ENCODE measurements at regions not wholly inside any gene's neighbourhood (a gene's known extent, or its start where the extent isn't known, plus 50 kb on each side); places are given as distances from the start of the nearest gene placed in this dataset.

DNA sequence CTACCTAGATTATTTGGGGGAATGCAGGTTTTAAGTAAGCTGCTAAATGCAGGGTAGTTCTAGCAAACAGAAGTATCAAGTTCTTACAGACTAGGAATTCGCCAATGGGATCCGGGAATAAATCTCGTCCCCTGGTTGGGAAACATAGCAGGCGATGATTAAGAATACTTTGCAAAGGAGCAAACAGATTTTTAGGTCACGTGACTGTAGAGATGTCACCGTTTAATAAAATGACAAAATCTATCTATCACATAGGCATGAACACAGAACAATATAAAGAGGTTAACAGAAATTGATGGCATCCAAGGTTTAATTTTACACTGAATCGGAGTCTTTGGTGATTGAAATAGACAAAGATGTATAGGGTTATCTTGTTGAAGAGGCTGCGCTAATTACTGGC, 664.1 kb downstream of the BCL11A start:
- Histone ChIP-seq H3K27ac (ENCODE audit: low read depth in 1 of 3, low read length in 2 of 3) (no peak overlapping the region), H3K36me3 (ENCODE audit: control insufficient read depth in 3 of 3, insufficient read depth in 2 of 3, low read depth in 1 of 3, low read length in 3 of 3) (no peaks in the 10 kb centered on the region), H3K4me3 (ENCODE audit: low read depth in 1 of 3, low read length in 3 of 3) (no peak overlapping the region), H3K27me3 (ENCODE audit: control insufficient read depth in 3 of 3, insufficient read depth in 3 of 3, low read length in 3 of 3) (no peaks in the 10 kb centered on the region), H3K9me3 (ENCODE audit: control insufficient read depth in 2 of 2, insufficient read depth in 1 of 2, low read depth in 1 of 2, low read length in 1 of 2) (no peaks in the 10 kb centered on the region), H3K4me1 (ENCODE audit: control insufficient read depth in 3 of 3, insufficient read depth in 2 of 3, low read depth in 1 of 3, low read length in 2 of 3) (peaks cover 0 to 21% (median 3%) of the 10 kb centered on the region in 3 donors)
- 96 to 97% (median 97%) methylated on average over 8 of the region's 8 CpGs for WGBS, 3 donors
- DNase-seq = no peak
- no peak for FAIRE-seq

DNA sequence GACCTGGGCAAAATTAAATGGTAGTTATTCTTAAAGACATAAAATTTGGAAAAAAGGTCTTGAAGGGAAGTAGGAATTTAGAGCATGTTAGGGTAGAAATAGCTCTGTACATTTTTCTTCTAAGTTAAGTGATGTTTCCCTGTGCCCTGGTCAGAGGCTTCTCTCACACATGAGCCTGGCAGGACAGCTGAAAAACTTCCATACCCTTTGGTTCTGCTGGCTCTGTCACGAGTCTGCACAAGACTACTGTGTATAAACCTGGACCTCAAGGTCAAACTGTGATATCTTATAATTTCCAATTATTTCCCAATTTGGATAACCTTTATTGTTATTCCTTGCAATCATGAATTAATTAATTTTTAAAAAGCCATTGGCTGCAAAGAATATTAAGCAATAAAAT, 664.7 kb downstream of the BCL11A start:
- DNase-seq (peak in 1 of 2 donors; percentile 7), FAIRE-seq (no peak)
- WGBS, 3 donors = 25 to 42% (median 39%) methylated on average over 1 of the region's 1 CpG
- no peaks in the 10 kb centered on the region for H3K27me3 ChIP-seq (ENCODE audit: control insufficient read depth in 3 of 3, insufficient read depth in 3 of 3, low read length in 3 of 3)
- no peaks in the 10 kb centered on the region for H3K36me3 ChIP-seq (ENCODE audit: control insufficient read depth in 3 of 3, insufficient read depth in 2 of 3, low read depth in 1 of 3, low read length in 3 of 3)
- peaks cover 0 to 21% (median 3%) of the 10 kb centered on the region in 3 donors for H3K4me1 ChIP-seq (ENCODE audit: control insufficient read depth in 3 of 3, insufficient read depth in 2 of 3, low read depth in 1 of 3, low read length in 2 of 3)
- no peak overlapping the region for H3K27ac ChIP-seq (ENCODE audit: low read depth in 1 of 3, low read length in 2 of 3)
- no peaks in the 10 kb centered on the region for H3K9me3 ChIP-seq (ENCODE audit: control insufficient read depth in 2 of 2, insufficient read depth in 1 of 2, low read depth in 1 of 2, low read length in 1 of 2)
- H3K4me3 ChIP-seq (ENCODE audit: low read depth in 1 of 3, low read length in 3 of 3) = no peak overlapping the region

DNA sequence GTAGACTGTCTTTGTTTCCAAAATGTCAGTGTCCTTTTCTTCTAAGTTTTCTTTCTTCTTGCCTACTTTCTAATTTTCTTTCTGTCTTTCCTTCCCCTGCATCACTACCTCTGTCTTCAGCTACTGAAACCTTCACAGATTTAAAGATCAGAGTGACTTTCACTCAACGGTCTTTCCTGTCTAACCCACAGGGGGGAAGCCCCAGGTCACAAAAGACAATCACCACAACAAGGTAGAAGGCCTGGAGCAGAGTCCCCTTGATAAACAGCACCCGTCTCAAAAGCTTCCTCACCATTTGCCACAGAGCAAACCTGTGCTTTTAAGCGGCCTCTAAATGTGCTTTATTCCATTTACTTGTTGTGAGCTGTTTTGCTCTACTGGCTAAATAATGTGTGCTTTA, 665.4 kb downstream of the BCL11A start:
- no peak overlapping the region for H3K4me3 ChIP-seq (ENCODE audit: low read depth in 1 of 3, low read length in 3 of 3)
- H3K9me3 ChIP-seq (ENCODE audit: control insufficient read depth in 2 of 2, insufficient read depth in 1 of 2, low read depth in 1 of 2, low read length in 1 of 2) = no peaks in the 10 kb centered on the region
- peaks cover 0 to 21% (median 3%) of the 10 kb centered on the region in 3 donors for H3K4me1 ChIP-seq (ENCODE audit: control insufficient read depth in 3 of 3, insufficient read depth in 2 of 3, low read depth in 1 of 3, low read length in 2 of 3)
- DNase-seq (peak; percentile 10 to 49), FAIRE-seq (no peak)
- H3K27me3 ChIP-seq (ENCODE audit: control insufficient read depth in 3 of 3, insufficient read depth in 3 of 3, low read length in 3 of 3) = no peaks in the 10 kb centered on the region
- no peaks in the 10 kb centered on the region for H3K36me3 ChIP-seq (ENCODE audit: control insufficient read depth in 3 of 3, insufficient read depth in 2 of 3, low read depth in 1 of 3, low read length in 3 of 3)
- peak overlapping the region in 1 of 3 donors; percentile 49 for H3K27ac ChIP-seq (ENCODE audit: low read depth in 1 of 3, low read length in 2 of 3)
- 16 to 19% (median 18%) methylated on average over 3 of the region's 3 CpGs for WGBS, 3 donors

DNA sequence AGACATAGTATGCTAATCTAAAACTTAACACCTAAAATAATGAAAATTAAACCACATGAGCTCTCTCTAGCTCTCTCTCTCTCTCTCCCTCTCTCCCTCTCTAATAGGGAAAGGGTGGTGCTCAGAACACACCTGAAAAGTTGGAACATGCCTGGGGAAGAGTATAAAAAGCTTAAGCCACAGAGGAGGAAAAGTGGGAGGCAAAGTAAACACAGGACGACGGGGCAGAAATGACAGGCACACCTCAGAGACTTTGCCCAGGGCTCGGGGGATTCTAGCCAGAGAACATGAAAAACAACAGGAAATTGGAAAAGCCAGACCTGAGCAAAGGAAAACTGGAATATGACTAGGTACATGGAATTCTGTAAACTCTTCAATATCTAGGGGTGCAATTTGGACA, 666.1 kb downstream of the BCL11A start:
- no peak for FAIRE-seq

DNA sequence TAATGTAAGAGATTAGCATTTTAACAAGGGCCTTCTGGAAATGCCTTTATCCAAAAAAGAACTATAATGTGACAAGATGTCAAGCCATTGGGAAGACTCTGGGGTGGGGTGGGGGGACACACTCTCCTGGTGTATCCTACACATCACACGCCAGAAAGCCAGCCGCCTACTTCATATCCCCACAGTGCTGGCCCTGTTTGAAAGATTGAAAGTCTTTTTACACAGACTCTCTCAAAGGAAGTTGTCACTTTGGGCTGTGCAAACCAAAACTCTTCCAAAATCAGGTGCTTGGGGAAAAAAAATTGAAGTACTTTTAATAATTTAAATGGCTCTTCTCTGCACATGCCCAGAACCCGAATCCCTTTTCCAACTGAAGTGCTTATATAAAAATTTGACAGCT, 666.7 kb downstream of the BCL11A start:
- no peak for DNase-seq
- 90 to 92% (median 90%) methylated on average over 3 of the region's 3 CpGs for WGBS, 3 donors
- H3K9me3 ChIP-seq (ENCODE audit: control insufficient read depth in 2 of 2, insufficient read depth in 1 of 2, low read depth in 1 of 2, low read length in 1 of 2) = no peaks in the 10 kb centered on the region

More for the DNA sequence above, 666.1 kb downstream of the BCL11A start:
- Histone ChIP-seq H3K36me3 (ENCODE audit: control insufficient read depth in 3 of 3, insufficient read depth in 2 of 3, low read depth in 1 of 3, low read length in 3 of 3) (no peaks in the 10 kb centered on the region), H3K9me3 (ENCODE audit: control insufficient read depth in 2 of 2, insufficient read depth in 1 of 2, low read depth in 1 of 2, low read length in 1 of 2) (no peaks in the 10 kb centered on the region), H3K27me3 (ENCODE audit: control insufficient read depth in 3 of 3, insufficient read depth in 3 of 3, low read length in 3 of 3) (no peaks in the 10 kb centered on the region), H3K27ac (ENCODE audit: low read depth in 1 of 3, low read length in 2 of 3) (peak overlapping the region in 1 of 3 donors; percentile 49), H3K4me1 (ENCODE audit: control insufficient read depth in 3 of 3, insufficient read depth in 2 of 3, low read depth in 1 of 3, low read length in 2 of 3) (peaks cover 0 to 21% (median 3%) of the 10 kb centered on the region in 3 donors), H3K4me3 (ENCODE audit: low read depth in 1 of 3, low read length in 3 of 3) (no peak overlapping the region)
- DNase-seq = peak; percentile 27 to 60
- WGBS, 3 donors = 11 to 40% (median 16%) methylated on average over 3 of the region's 3 CpGs

DNA sequence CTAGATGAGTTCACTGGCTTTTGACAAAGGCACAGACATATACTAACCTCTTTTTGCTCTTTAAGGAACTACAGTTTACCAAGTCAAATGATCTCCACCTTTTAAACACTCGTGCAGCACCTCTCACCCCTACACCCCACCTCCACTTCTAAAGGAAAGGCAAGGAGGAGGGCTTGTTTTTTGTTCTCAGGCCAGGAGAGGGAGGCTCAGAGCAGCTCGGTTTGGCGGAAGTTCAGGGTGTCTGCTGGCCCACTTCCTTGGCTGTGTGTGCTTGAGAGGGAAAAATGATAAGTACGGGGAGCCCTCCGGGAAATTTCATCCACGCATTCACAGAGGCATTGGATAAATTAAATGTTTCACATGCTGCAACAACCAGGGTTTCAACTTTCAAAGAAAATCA, 667.9 kb downstream of the BCL11A start:
- Histone ChIP-seq H3K4me1 (ENCODE audit: control insufficient read depth in 3 of 3, insufficient read depth in 2 of 3, low read depth in 1 of 3, low read length in 2 of 3) (peaks cover 0 to 21% (median 3%) of the 10 kb centered on the region in 3 donors), H3K27me3 (ENCODE audit: control insufficient read depth in 3 of 3, insufficient read depth in 3 of 3, low read length in 3 of 3) (no peaks in the 10 kb centered on the region), H3K4me3 (ENCODE audit: low read depth in 1 of 3, low read length in 3 of 3) (no peak overlapping the region), H3K36me3 (ENCODE audit: control insufficient read depth in 3 of 3, insufficient read depth in 2 of 3, low read depth in 1 of 3, low read length in 3 of 3) (no peaks in the 10 kb centered on the region), H3K27ac (ENCODE audit: low read depth in 1 of 3, low read length in 2 of 3) (no peak overlapping the region), H3K9me3 (ENCODE audit: control insufficient read depth in 2 of 2, insufficient read depth in 1 of 2, low read depth in 1 of 2, low read length in 1 of 2) (no peaks in the 10 kb centered on the region)
- 51 to 77% (median 74%) methylated on average over 6 of the region's 6 CpGs for WGBS, 3 donors
- no peak for FAIRE-seq
- DNase-seq = no peak

More for the DNA sequence above, 666.7 kb downstream of the BCL11A start:
- FAIRE-seq = no peak
- peaks cover 0 to 21% (median 3%) of the 10 kb centered on the region in 3 donors for H3K4me1 ChIP-seq (ENCODE audit: control insufficient read depth in 3 of 3, insufficient read depth in 2 of 3, low read depth in 1 of 3, low read length in 2 of 3)
- H3K27ac ChIP-seq (ENCODE audit: low read depth in 1 of 3, low read length in 2 of 3) = no peak overlapping the region
- H3K4me3 ChIP-seq (ENCODE audit: low read depth in 1 of 3, low read length in 3 of 3) = no peak overlapping the region
- H3K36me3 ChIP-seq (ENCODE audit: control insufficient read depth in 3 of 3, insufficient read depth in 2 of 3, low read depth in 1 of 3, low read length in 3 of 3) = no peaks in the 10 kb centered on the region
- H3K27me3 ChIP-seq (ENCODE audit: control insufficient read depth in 3 of 3, insufficient read depth in 3 of 3, low read length in 3 of 3) = no peaks in the 10 kb centered on the region

DNA sequence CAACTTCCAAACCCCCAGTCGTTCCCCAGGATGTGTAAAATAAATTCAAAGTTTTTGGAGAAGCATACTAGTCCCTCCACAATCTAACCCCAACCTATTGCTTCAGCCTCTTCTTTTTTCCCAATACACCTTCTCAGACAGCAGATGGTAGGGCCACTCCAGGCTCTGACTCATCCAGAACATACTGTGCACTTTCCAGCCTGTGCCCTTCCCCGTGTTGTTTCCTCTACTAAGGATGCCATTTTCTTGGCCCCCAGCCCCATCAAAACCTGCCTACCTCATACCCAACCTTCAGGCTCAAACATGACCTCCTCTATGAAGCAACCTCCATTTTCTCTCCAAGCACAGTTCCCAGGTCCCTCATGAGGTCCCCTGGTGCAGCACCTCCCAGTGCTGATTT, 669.3 kb downstream of the BCL11A start:
- no peaks in the 10 kb centered on the region for H3K36me3 ChIP-seq (ENCODE audit: control insufficient read depth in 3 of 3, insufficient read depth in 2 of 3, low read depth in 1 of 3, low read length in 3 of 3)
- no peaks in the 10 kb centered on the region for H3K9me3 ChIP-seq (ENCODE audit: control insufficient read depth in 2 of 2, insufficient read depth in 1 of 2, low read depth in 1 of 2, low read length in 1 of 2)
- no peaks in the 10 kb centered on the region for H3K27me3 ChIP-seq (ENCODE audit: control insufficient read depth in 3 of 3, insufficient read depth in 3 of 3, low read length in 3 of 3)
- WGBS, 3 donors = 64 to 76% (median 72%) methylated on average over 2 of the region's 2 CpGs
- no peak for FAIRE-seq
- no peak overlapping the region for H3K27ac ChIP-seq (ENCODE audit: low read depth in 1 of 3, low read length in 2 of 3)
- no peak overlapping the region for H3K4me3 ChIP-seq (ENCODE audit: low read depth in 1 of 3, low read length in 3 of 3)
- no peak for DNase-seq
- peaks cover 0 to 21% (median 3%) of the 10 kb centered on the region in 3 donors for H3K4me1 ChIP-seq (ENCODE audit: control insufficient read depth in 3 of 3, insufficient read depth in 2 of 3, low read depth in 1 of 3, low read length in 2 of 3)

DNA sequence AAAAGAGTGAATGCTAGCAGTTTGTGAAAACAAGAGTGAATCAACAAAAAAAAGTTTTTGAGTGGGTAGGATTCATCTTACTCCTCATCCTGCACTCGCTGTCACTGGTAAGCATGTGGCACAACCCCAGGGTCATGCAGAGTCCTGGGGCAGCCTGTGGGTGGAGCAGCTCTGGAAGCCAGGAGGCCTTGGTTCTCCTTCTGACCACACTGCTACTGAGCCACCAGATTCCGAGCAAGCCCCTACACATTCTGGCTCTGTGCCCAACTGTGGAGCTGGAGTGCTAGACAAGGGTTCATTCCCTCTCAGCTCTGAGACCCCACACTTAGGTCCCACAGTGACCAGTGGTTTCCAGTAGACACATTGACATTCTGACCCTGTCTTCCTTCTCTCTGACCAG, 670.6 kb downstream of the BCL11A start:
- DNase-seq (no peak), FAIRE-seq (no peak)
- Histone ChIP-seq H3K9me3 (ENCODE audit: control insufficient read depth in 2 of 2, insufficient read depth in 1 of 2, low read depth in 1 of 2, low read length in 1 of 2) (no peaks in the 10 kb centered on the region), H3K4me1 (ENCODE audit: control insufficient read depth in 3 of 3, insufficient read depth in 2 of 3, low read depth in 1 of 3, low read length in 2 of 3) (peaks cover 0 to 14% (median 3%) of the 10 kb centered on the region in 3 donors), H3K4me3 (ENCODE audit: low read depth in 1 of 3, low read length in 3 of 3) (no peak overlapping the region), H3K36me3 (ENCODE audit: control insufficient read depth in 3 of 3, insufficient read depth in 2 of 3, low read depth in 1 of 3, low read length in 3 of 3) (no peaks in the 10 kb centered on the region), H3K27me3 (ENCODE audit: control insufficient read depth in 3 of 3, insufficient read depth in 3 of 3, low read length in 3 of 3) (no peaks in the 10 kb centered on the region), H3K27ac (ENCODE audit: low read depth in 1 of 3, low read length in 2 of 3) (no peak overlapping the region)
- 88 to 93% (median 91%) methylated on average over 2 of the region's 2 CpGs for WGBS, 3 donors

DNA sequence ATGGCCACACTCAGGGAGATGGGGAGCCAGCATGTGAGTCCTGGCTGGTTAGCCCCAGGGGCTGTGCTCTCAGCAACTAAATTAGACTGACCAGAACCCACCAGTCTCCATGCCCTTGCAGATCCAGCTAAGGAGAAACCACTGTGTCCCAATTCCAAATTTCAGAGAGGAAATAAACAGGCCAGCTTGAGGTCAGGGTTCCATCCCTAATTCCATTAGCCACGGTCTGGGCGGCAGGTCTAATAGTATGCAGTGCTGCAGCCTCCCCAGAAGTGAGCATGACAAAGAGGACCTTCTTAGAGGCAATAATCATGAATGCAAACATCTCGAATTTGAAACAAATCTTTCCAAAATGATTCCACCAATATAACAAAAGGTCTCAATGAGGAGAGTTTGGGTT, 671.2 kb downstream of the BCL11A start:
- FAIRE-seq = no peak
- 87 to 92% (median 88%) methylated on average over 3 of the region's 3 CpGs for WGBS, 3 donors

More for the DNA sequence above, 671.2 kb downstream of the BCL11A start:
- Histone ChIP-seq H3K36me3 (ENCODE audit: control insufficient read depth in 3 of 3, insufficient read depth in 2 of 3, low read depth in 1 of 3, low read length in 3 of 3) (no peaks in the 10 kb centered on the region), H3K4me3 (ENCODE audit: low read depth in 1 of 3, low read length in 3 of 3) (no peak overlapping the region), H3K27me3 (ENCODE audit: control insufficient read depth in 3 of 3, insufficient read depth in 3 of 3, low read length in 3 of 3) (no peaks in the 10 kb centered on the region), H3K9me3 (ENCODE audit: control insufficient read depth in 2 of 2, insufficient read depth in 1 of 2, low read depth in 1 of 2, low read length in 1 of 2) (no peaks in the 10 kb centered on the region), H3K4me1 (ENCODE audit: control insufficient read depth in 3 of 3, insufficient read depth in 2 of 3, low read depth in 1 of 3, low read length in 2 of 3) (peaks cover 0 to 8% (median 0%) of the 10 kb centered on the region in 3 donors), H3K27ac (ENCODE audit: low read depth in 1 of 3, low read length in 2 of 3) (no peak overlapping the region)
- DNase-seq = no peak

Measured in small intestine (tissue), 7 donors.